ENCODE measurements at regions not wholly inside any gene's neighbourhood (a gene's known extent, or its start where the extent isn't known, plus 50 kb on each side); places are given as distances from the start of the nearest gene placed in this dataset.
"Not testable (repeated sequence)": the region's sequence is repeated elsewhere in the genome, so short reads cannot be mapped to it uniquely, and the experiment has no call there.

GRCh38 chr10:21041763-21042458 lies 144.8 kb upstream of the NEBL start:
- 79% methylated on average over 4 of the region's 10 CpGs for WGBS (ENCODE audit: insufficient coverage)
- POLR2A ChIA-PET, result no interaction called here
- Histone ChIP-seq H3K36me3 (ENCODE audit: control insufficient read depth in 2 of 2, extremely low read depth in 1 of 2, insufficient read depth in 1 of 2, low read length in 1 of 2) (no peaks in the 10 kb centered on the region), H3K27ac (ENCODE audit: low read length) (no peak overlapping the region), H3K4me1 (ENCODE audit: control insufficient read depth in 1 of 2, extremely low read depth in 1 of 2, insufficient read depth in 2 of 2, low read length in 2 of 2) (no peaks in the 10 kb centered on the region), H3K4me3 (ENCODE audit: control insufficient read depth in 1 of 2, extremely low read depth in 1 of 2, low read length in 1 of 2) (no peak overlapping the region), H3K9me3 (no peaks in the 10 kb centered on the region), H3K27me3 (replicated peaks in 1 of 2; ENCODE audit: control insufficient read depth in 2 of 2, extremely low read depth in 1 of 2, insufficient read depth in 2 of 2, low read length in 1 of 2) (no peaks in the 10 kb centered on the region)
- Mint-ChIP-seq H3K27ac (no peak overlapping the region), H3K4me3 (no peak overlapping the region), H3K36me3 (no peaks in the 10 kb centered on the region), H3K27me3 (peaks cover 0 to 17% of the 10 kb centered on the region in 2 donors), H3K9me3 (peaks cover 2 to 4% (median 2%) of the 10 kb centered on the region in 3 donors), H3K4me1 (no peaks in the 10 kb centered on the region)
- CTCF ChIA-PET, result interaction anchor here in 1 of 2 donors (0.5 kb wide), 1 partner anchor 421 kb away, joined by 3 read pairs; no protein-coding TSS in a partner anchor
- DNase-seq (no peak), ATAC-seq (replicated peaks in 1 of 4) (no peak)

- H3K36me3 Mint-ChIP-seq, result no peaks in the 10 kb centered on the region
- CTCF ChIA-PET, result no interaction called here
- 80% methylated on average over 2 of the region's 3 CpGs for WGBS (ENCODE audit: insufficient coverage)
- Histone ChIP-seq H3K36me3 (ENCODE audit: control insufficient read depth in 2 of 2, extremely low read depth in 1 of 2, insufficient read depth in 1 of 2, low read length in 1 of 2) (no peaks in the 10 kb centered on the region), H3K4me3 (ENCODE audit: control insufficient read depth in 1 of 2, extremely low read depth in 1 of 2, low read length in 1 of 2) (no peak overlapping the region), H3K27me3 (replicated peaks in 1 of 2; ENCODE audit: control insufficient read depth in 2 of 2, extremely low read depth in 1 of 2, insufficient read depth in 2 of 2, low read length in 1 of 2) (no peaks in the 10 kb centered on the region), H3K27ac (ENCODE audit: low read length) (no peak overlapping the region), H3K4me1 (ENCODE audit: control insufficient read depth in 1 of 2, extremely low read depth in 1 of 2, insufficient read depth in 2 of 2, low read length in 2 of 2) (no peaks in the 10 kb centered on the region), H3K9me3 (no peaks in the 10 kb centered on the region)
- peaks cover 2 to 4% (median 2%) of the 10 kb centered on the region in 3 donors for H3K9me3 Mint-ChIP-seq
- no peak for ATAC-seq (replicated peaks in 1 of 4)
- POLR2A ChIA-PET, result no interaction called here
- H3K4me3 Mint-ChIP-seq, result no peak overlapping the region
- H3K4me1 Mint-ChIP-seq, result no peaks in the 10 kb centered on the region
- DNase-seq, result no peak
- H3K27me3 Mint-ChIP-seq, result peaks cover 0 to 13% of the 10 kb centered on the region in 2 donors
- no peak overlapping the region for H3K27ac Mint-ChIP-seq
Observed at GRCh38 chr10:21039721-21040120, 142.6 kb upstream of the NEBL start.

GRCh38 chr10:21036757-21037156 lies 139.6 kb upstream of the NEBL start:
- DNase-seq (no peak), ATAC-seq (replicated peaks in 1 of 4) (no peak)
- ChIA-PET POLR2A (no interaction called here), CTCF (no interaction called here)
- H3K27ac ChIP-seq (ENCODE audit: low read length), result no peak overlapping the region
- Mint-ChIP-seq H3K4me3 (no peak overlapping the region), H3K4me1 (no peaks in the 10 kb centered on the region), H3K9me3 (peaks cover 2 to 4% (median 2%) of the 10 kb centered on the region in 3 donors), H3K36me3 (no peaks in the 10 kb centered on the region), H3K27me3 (peaks cover 0 to 7% of the 10 kb centered on the region in 2 donors), H3K27ac (no peak overlapping the region)
- no peaks in the 10 kb centered on the region for H3K4me1 ChIP-seq (ENCODE audit: control insufficient read depth in 1 of 2, extremely low read depth in 1 of 2, insufficient read depth in 2 of 2, low read length in 2 of 2)
- H3K4me3 ChIP-seq (ENCODE audit: control insufficient read depth in 1 of 2, extremely low read depth in 1 of 2, low read length in 1 of 2), result no peak overlapping the region
- 67% methylated on average over 3 of the region's 5 CpGs for WGBS (ENCODE audit: insufficient coverage)
- H3K9me3 ChIP-seq, result no peaks in the 10 kb centered on the region
- no peaks in the 10 kb centered on the region for H3K27me3 ChIP-seq (replicated peaks in 1 of 2; ENCODE audit: control insufficient read depth in 2 of 2, extremely low read depth in 1 of 2, insufficient read depth in 2 of 2, low read length in 1 of 2)
- no peaks in the 10 kb centered on the region for H3K36me3 ChIP-seq (ENCODE audit: control insufficient read depth in 2 of 2, extremely low read depth in 1 of 2, insufficient read depth in 1 of 2, low read length in 1 of 2)

GRCh38 chr10:21034770-21035169 lies 137.7 kb upstream of the NEBL start:
- peaks cover 2 to 12% (median 6%) of the 10 kb centered on the region in 3 donors for H3K9me3 Mint-ChIP-seq
- WGBS (ENCODE audit: insufficient coverage), result 83% methylated on average over 2 of the region's 3 CpGs
- H3K27me3 Mint-ChIP-seq; H3K27me3 ChIP-seq (replicated peaks in 1 of 2; ENCODE audit: control insufficient read depth in 2 of 2, extremely low read depth in 1 of 2, insufficient read depth in 2 of 2, low read length in 1 of 2); CTCF ChIA-PET; H3K4me3 Mint-ChIP-seq; H3K27ac ChIP-seq (ENCODE audit: low read length); H3K36me3 Mint-ChIP-seq; ATAC-seq (replicated peaks in 1 of 4); H3K4me3 ChIP-seq (ENCODE audit: control insufficient read depth in 1 of 2, extremely low read depth in 1 of 2, low read length in 1 of 2); H3K36me3 ChIP-seq (ENCODE audit: control insufficient read depth in 2 of 2, extremely low read depth in 1 of 2, insufficient read depth in 1 of 2, low read length in 1 of 2); H3K4me1 ChIP-seq (ENCODE audit: control insufficient read depth in 1 of 2, extremely low read depth in 1 of 2, insufficient read depth in 2 of 2, low read length in 2 of 2); DNase-seq; H3K27ac Mint-ChIP-seq; H3K4me1 Mint-ChIP-seq; H3K9me3 ChIP-seq: not testable (repeated sequence)
- POLR2A ChIA-PET, result interaction anchor here in 1 of 2 donors (0.5 to 0.6 kb wide), 2 partner anchors 104 to 791 kb away, joined by 3 to 4 read pairs; no protein-coding TSS in a partner anchor

GRCh38 chr10:21034241-21034640 lies 137.1 kb upstream of the NEBL start:
- POLR2A ChIA-PET, result interaction anchor here in 1 of 2 donors (0.5 to 0.6 kb wide), 2 partner anchors 103 to 792 kb away, joined by 3 to 4 read pairs; no protein-coding TSS in a partner anchor
- Mint-ChIP-seq H3K36me3 (no peaks in the 10 kb centered on the region), H3K4me3 (no peak overlapping the region), H3K27ac (no peak overlapping the region), H3K27me3 (peaks cover 0 to 10% of the 10 kb centered on the region in 2 donors), H3K4me1 (no peaks in the 10 kb centered on the region), H3K9me3 (peaks cover 2 to 17% (median 12%) of the 10 kb centered on the region in 3 donors)
- H3K4me1 ChIP-seq (ENCODE audit: control insufficient read depth in 1 of 2, extremely low read depth in 1 of 2, insufficient read depth in 2 of 2, low read length in 2 of 2), result no peaks in the 10 kb centered on the region
- DNase-seq (no peak), ATAC-seq (replicated peaks in 1 of 4) (no peak)
- 71% methylated on average over 2 of the region's 2 CpGs for WGBS (ENCODE audit: insufficient coverage)
- H3K27me3 ChIP-seq (replicated peaks in 1 of 2; ENCODE audit: control insufficient read depth in 2 of 2, extremely low read depth in 1 of 2, insufficient read depth in 2 of 2, low read length in 1 of 2), result no peaks in the 10 kb centered on the region
- no peaks in the 10 kb centered on the region for H3K9me3 ChIP-seq
- no peak overlapping the region for H3K27ac ChIP-seq (ENCODE audit: low read length)
- H3K36me3 ChIP-seq (ENCODE audit: control insufficient read depth in 2 of 2, extremely low read depth in 1 of 2, insufficient read depth in 1 of 2, low read length in 1 of 2), result no peaks in the 10 kb centered on the region
- H3K4me3 ChIP-seq (ENCODE audit: control insufficient read depth in 1 of 2, extremely low read depth in 1 of 2, low read length in 1 of 2), result no peak overlapping the region
- CTCF ChIA-PET, result interaction anchor here in 1 of 2 donors (0.7 kb wide), 1 partner anchor 36 kb away, joined by 6 read pairs; no protein-coding TSS in a partner anchor

GRCh38 chr10:21032587-21033319 lies 135.6 kb upstream of the NEBL start:
- no CpG with 5 or more reads among the region's 12 CpGs for WGBS (ENCODE audit: insufficient coverage)
- no peaks in the 10 kb centered on the region for H3K4me1 ChIP-seq (ENCODE audit: control insufficient read depth in 1 of 2, extremely low read depth in 1 of 2, insufficient read depth in 2 of 2, low read length in 2 of 2)
- Mint-ChIP-seq H3K36me3 (no peaks in the 10 kb centered on the region), H3K27me3 (peaks cover 0 to 10% of the 10 kb centered on the region in 2 donors), H3K4me3 (no peak overlapping the region), H3K4me1 (no peaks in the 10 kb centered on the region), H3K27ac (no peak overlapping the region), H3K9me3 (peaks cover 1 to 17% (median 10%) of the 10 kb centered on the region in 3 donors)
- DNase-seq (no peak), ATAC-seq (replicated peaks in 1 of 4) (no peak)
- no peaks in the 10 kb centered on the region for H3K36me3 ChIP-seq (ENCODE audit: control insufficient read depth in 2 of 2, extremely low read depth in 1 of 2, insufficient read depth in 1 of 2, low read length in 1 of 2)
- POLR2A ChIA-PET, result no interaction called here
- H3K4me3 ChIP-seq (ENCODE audit: control insufficient read depth in 1 of 2, extremely low read depth in 1 of 2, low read length in 1 of 2), result no peak overlapping the region
- H3K9me3 ChIP-seq, result no peaks in the 10 kb centered on the region
- no peaks in the 10 kb centered on the region for H3K27me3 ChIP-seq (replicated peaks in 1 of 2; ENCODE audit: control insufficient read depth in 2 of 2, extremely low read depth in 1 of 2, insufficient read depth in 2 of 2, low read length in 1 of 2)
- CTCF ChIA-PET, result no interaction called here
- H3K27ac ChIP-seq (ENCODE audit: low read length), result no peak overlapping the region

Measured in T-cell (primary cell).